ENCODE measurements at regions not wholly inside any gene's neighbourhood (a gene's known extent, or its start where the extent isn't known, plus 50 kb on each side); places are given as distances from the start of the nearest gene placed in this dataset.

DNA sequence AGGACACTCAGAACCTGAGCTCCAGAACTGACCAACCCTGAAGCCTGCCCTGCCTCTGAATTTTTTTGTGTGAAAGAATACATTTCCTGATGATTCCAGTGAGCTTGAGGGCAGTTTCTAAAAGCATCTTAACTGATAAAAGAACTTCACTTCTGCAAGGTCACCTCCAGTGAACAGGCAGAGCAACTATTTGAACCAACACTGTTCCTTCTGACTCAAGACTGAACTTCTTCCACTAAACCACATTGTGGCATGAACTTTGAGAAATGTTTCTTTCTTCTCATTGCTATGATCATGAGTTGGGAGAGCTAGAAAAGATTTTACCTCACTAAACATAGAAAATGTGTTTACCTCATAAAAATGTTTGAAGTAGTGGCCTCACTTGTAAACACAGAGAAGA, 83.8 kb upstream of the SERTAD2 start:
- TF ChIP-seq CTCF (conservative IDR thresholded peaks at IDR 0.05 in 1 of 2, IDR thresholded peaks at IDR 0.05 in 1 of 2; ENCODE audit: low read depth in 1 of 2, low read length in 2 of 2): no peak
- no peak for TF ChIP-seq EZH2 (IDR thresholded peaks at IDR 0.05; ENCODE audit: low read length, missing control alignments)

Data from fibroblast of lung (primary cell).